DOHH2 (cell line): ENCODE measurements at regions not wholly inside any gene's neighbourhood (a gene's known extent, or its start where the extent isn't known, plus 50 kb on each side); places are given as distances from the start of the nearest gene placed in this dataset.
"Not testable (repeated sequence)": the region's sequence is repeated elsewhere in the genome, so short reads cannot be mapped to it uniquely, and the experiment has no call there.

ENCODE experiments used
- H3F3A ChIP-seq: fragments of 200-600 bp; sonication (generic), shearing (Covaris generic); 2 replicates; pipeline ENCODE4 v1.6.0; 2016; ENCODE audit warnings: antibody characterized with exemption, mild to moderate bottlenecking; ENCODE audit not compliant: control insufficient read depth, insufficient read depth
- H3K27ac ChIP-seq: fragments of 200-600 bp; sonication (generic); 2 replicates; pipeline ENCODE4 v1.5.1; 2014; ENCODE audit warnings: low read depth, mild to moderate bottlenecking, low read length, moderate library complexity
- H3K27me3 ChIP-seq: fragments of 200-600 bp; sonication (generic); 2 replicates; pipeline ENCODE4 v1.6.1; 2014; ENCODE audit warnings: mild to moderate bottlenecking, low read length, mixed read lengths; ENCODE audit not compliant: control insufficient read depth
- H3K36me3 ChIP-seq: fragments of 200-600 bp; sonication (generic); 2 replicates; pipeline ENCODE4 v1.6.1; 2014; ENCODE audit warnings: mild to moderate bottlenecking, low read length, moderate library complexity, mixed read lengths; ENCODE audit not compliant: control insufficient read depth
- H3K4me1 ChIP-seq: fragments of 200-600 bp; sonication (generic); 2 replicates; pipeline ENCODE4 v1.6.1; 2014; ENCODE audit warnings: mild to moderate bottlenecking, low read length, mixed read lengths; ENCODE audit not compliant: control insufficient read depth
- H3K4me2 ChIP-seq: fragments of 200-600 bp; sonication (generic); 2 replicates; pipeline ENCODE4 v1.6.0; 2014; ENCODE audit warnings: mild to moderate bottlenecking, low read length, moderate library complexity
- H3K4me3 ChIP-seq: fragments of 200-600 bp; sonication (generic); 2 replicates; pipeline ENCODE4 v1.5.1; 2014; ENCODE audit warnings: mild to moderate bottlenecking, low read length, mixed read lengths
- H3K79me2 ChIP-seq: fragments of 200-600 bp; sonication (generic); 2 replicates; pipeline ENCODE4 v1.6.1; 2014; ENCODE audit warnings: mild to moderate bottlenecking, low read length, mixed read lengths; ENCODE audit not compliant: control insufficient read depth
- H3K9me2 ChIP-seq: fragments of 200-600 bp; sonication (generic); replicated peaks from 2 replicates; pipeline ENCODE4 v1.6.1; 2014; ENCODE audit warnings: mild to moderate bottlenecking, low read length, mixed read lengths; ENCODE audit not compliant: control insufficient read depth
- H3K9me3 ChIP-seq: fragments of 200-600 bp; sonication (generic); 2 replicates; pipeline ENCODE4 v1.6.1; 2014; ENCODE audit warnings: antibody characterized with exemption, low read length, mixed read lengths; ENCODE audit not compliant: control insufficient read depth, insufficient read depth
- H4K20me1 ChIP-seq: fragments of 200-600 bp; sonication (generic); 2 replicates; pipeline ENCODE4 v1.6.0; 2014; ENCODE audit warnings: low read depth, mild to moderate bottlenecking, antibody characterized with exemption, low read length, moderate library complexity; ENCODE audit not compliant: control insufficient read depth, insufficient read depth
- CTCF ChIP-seq: fragments of 200-600 bp; sonication (generic); IDR thresholded peaks from one replicate; pipeline ENCODE4 v1.5.1; 2014; ENCODE audit warnings: antibody characterized with exemption, mild to moderate bottlenecking, low read depth, low read length; ENCODE audit not compliant: poor library complexity, severe bottlenecking
- EZH2phosphoT487 ChIP-seq: fragments of 200-600 bp; sonication (generic); IDR thresholded peaks from 2 replicates; pipeline ENCODE4 v1.6.1; 2017; ENCODE audit warnings: borderline replicate concordance, mild to moderate bottlenecking, antibody characterized with exemption, low read length, moderate library complexity, mixed read lengths

DNA sequence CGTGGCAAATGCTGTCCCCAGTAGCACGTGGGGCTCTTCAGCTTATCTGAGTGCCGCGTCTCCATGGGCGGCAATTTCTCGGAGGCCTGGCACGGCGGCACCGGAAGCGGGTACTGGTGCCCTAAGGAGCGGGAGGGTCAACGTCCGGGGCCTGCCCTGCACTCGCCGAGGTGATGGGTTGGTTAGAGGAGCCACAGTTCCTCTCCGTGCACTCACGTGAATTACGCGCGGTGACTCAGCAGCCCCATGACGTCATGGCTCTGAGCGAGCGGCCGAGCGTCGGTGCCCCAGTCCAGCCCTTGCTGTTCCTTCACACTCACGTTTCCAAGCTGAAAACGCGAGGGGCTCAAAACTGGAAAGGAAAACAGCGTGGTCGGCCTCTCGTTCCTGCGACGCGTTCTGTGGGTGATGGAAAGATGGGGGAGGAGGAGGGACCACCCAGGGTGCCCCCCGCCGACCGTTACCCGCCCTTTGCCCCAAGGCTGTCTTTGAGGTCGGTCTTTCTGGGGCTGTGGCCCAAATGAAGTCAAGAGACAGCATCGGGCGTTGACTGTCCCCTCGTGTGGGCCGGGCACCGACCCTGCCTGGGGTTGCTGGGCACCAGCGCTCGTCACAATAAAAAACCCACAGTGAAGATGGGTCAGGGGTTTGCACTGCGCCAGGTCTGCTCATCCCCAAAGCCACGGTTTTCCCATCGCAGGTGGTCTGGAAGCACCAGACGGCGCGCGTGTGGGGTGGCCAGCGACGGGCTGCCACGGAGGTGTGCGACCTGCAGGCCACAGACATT is 70.4 kb upstream of the CFAP46 start:
- Histone ChIP-seq H3K27ac (no peak overlapping the region), H3F3A (no peaks in the 10 kb centered on the region), H3K4me3 (no peak overlapping the region), H3K79me2 (no peaks in the 10 kb centered on the region), H3K9me3 (peaks cover 56% of the 10 kb centered on the region), H3K4me2 (no peak overlapping the region), H4K20me1 (no peaks in the 10 kb centered on the region), H3K27me3 (no peaks in the 10 kb centered on the region), H3K4me1 (no peaks in the 10 kb centered on the region), H3K9me2 (no peaks in the 10 kb centered on the region), H3K36me3 (no peaks in the 10 kb centered on the region)
- TF ChIP-seq EZH2phosphoT487 (no peak), CTCF (no peak)

GRCh38 chr10:133011882-133012281 is 69.5 kb upstream of the CFAP46 start:
- no peaks in the 10 kb centered on the region for H3K9me2 ChIP-seq
- H3K4me3 ChIP-seq, result no peak overlapping the region
- H4K20me1 ChIP-seq, result no peaks in the 10 kb centered on the region

GRCh38 chr10:133011393-133011792 is 69.0 kb upstream of the CFAP46 start:
- H3F3A ChIP-seq, H3K4me1 ChIP-seq, H3K27ac ChIP-seq, H3K27me3 ChIP-seq, H3K4me2 ChIP-seq, H3K36me3 ChIP-seq, H4K20me1 ChIP-seq, H3K9me2 ChIP-seq, H3K4me3 ChIP-seq, H3K79me2 ChIP-seq: not testable (repeated sequence)
- H3K9me3 ChIP-seq, result peaks cover 60% of the 10 kb centered on the region

More at GRCh38 chr10:133011882-133012281, 69.5 kb upstream of the CFAP46 start:
- H3F3A ChIP-seq, result no peaks in the 10 kb centered on the region
- H3K4me1 ChIP-seq, result no peaks in the 10 kb centered on the region
- H3K27ac ChIP-seq, result no peak overlapping the region
- H3K27me3 ChIP-seq, result no peaks in the 10 kb centered on the region
- TF ChIP-seq EZH2phosphoT487 (no peak), CTCF (no peak)
- H3K9me3 ChIP-seq, result peaks cover 59% of the 10 kb centered on the region
- H3K79me2 ChIP-seq, result no peaks in the 10 kb centered on the region
- no peak overlapping the region for H3K4me2 ChIP-seq
- H3K36me3 ChIP-seq, result no peaks in the 10 kb centered on the region

- not testable (repeated sequence) for H3K79me2 ChIP-seq, H3K9me2 ChIP-seq, H3K27ac ChIP-seq, H3K4me2 ChIP-seq, H3K36me3 ChIP-seq, H3K4me3 ChIP-seq, H3K4me1 ChIP-seq, H3K27me3 ChIP-seq, H4K20me1 ChIP-seq, H3F3A ChIP-seq
- H3K9me3 ChIP-seq, result peaks cover 56% of the 10 kb centered on the region
These were observed 68.4 kb upstream of the CFAP46 start for GRCh38 chr10:133010843-133011179.
